NCI-H2227 (cell line): ENCODE measurements at regions not wholly inside any gene's neighbourhood (a gene's known extent, or its start where the extent isn't known, plus 50 kb on each side); places are given as distances from the start of the nearest gene placed in this dataset.
"Not testable (repeated sequence)": the region's sequence is repeated elsewhere in the genome, so short reads cannot be mapped to it uniquely, and the experiment has no call there.

ENCODE experiments used
- DNase-seq: peaks from one replicate; lab custom pipeline; 2025; ENCODE audit not compliant: unreplicated experiment; lab: John Stamatoyannopoulos, UW

- DNase-seq = no peak
Measured at GRCh38 chr5:130616161-130616560, 548.9 kb downstream of the HINT1 start.

DNA sequence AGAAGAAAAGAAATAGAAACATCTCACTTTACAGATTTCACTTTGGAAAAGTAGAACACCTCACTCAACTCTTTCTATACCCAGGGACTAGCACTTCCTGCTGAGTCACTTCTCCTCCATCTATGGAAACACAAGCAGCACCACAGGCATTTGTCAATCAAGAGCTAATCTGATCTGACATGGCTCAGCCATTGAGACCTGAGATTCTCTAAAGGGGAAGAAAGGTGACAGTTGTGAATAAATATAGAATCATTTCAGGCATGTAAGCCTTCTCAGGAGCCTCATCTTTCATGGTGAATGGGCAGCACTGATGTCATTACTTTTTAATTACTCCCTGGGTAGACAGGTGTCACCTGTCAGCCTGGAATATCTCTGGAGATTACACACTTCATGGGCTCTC lies 559.8 kb downstream of the HINT1 start:
- DNase-seq = no peak

DNA sequence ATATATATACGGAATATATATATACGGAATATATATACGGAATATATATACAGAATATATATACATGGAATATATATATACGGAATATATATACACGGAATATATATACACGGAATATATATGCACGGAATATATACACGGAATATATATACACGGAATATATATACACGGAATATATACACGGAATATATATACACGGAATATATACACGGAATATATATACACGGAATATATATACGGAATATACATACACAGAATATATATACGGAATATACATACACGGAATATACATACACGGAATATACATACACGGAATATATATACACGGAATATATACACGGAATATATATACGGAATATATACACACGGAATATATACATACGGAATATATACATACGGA lies 568.4 kb downstream of the HINT1 start:
- not testable (repeated sequence) for DNase-seq

DNA sequence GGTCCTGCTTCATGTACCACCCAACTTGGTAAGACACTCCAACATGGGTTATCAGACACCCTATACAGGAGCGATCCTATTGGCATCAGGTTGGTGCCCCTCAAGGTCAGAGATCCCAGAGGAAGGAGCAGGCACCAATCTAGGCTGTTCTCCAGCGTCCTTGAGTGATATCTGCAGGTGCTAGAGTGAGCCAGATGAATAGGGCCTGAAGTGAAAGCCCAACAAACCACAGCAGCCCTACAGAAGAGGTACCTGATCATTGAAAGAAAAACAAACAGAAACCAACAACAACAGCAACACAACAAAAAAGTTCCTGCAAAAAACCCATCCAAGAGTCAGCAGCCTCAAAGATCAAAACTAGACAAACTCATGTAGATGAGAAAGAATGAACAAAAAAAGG lies 584.8 kb downstream of the HINT1 start:
- no peak for DNase-seq

DNA sequence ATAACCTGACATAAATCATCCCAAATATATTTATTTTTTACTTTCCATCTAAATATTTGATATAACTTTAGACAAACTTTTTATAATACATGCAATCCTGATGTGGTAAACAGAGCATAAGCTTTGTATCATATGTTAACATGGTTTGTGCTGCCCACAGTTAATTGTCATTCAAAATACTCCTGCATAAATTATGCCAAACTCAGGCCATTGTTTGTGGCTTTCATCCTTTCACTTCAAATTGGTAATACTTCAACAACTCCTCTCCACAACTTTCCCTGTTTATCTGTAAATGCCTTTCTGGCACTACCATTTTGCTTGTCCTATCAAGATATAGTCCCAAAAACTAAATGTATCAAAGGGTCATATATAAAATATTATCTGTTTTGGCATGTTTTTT lies 586.7 kb downstream of the HINT1 start:
- no peak for DNase-seq

DNA sequence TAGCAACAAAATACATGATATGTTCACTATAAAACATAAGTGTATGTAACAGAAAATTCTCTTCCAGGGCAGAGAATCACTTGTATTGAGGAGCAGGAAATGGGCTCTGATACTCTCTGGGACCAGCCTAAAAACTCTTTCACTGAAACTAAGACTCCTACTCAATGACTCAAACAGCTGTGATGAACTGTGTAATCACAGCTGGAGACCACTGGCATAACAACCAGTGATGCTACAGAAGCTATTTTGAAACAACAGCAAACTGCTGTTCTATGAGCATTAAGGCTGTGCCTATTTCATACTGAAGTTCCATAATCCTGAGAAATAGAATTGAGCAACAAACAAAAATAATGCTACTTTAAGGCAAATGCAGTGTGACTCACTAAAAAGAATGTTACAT lies 594.0 kb downstream of the HINT1 start:
- no peak for DNase-seq

GRCh38 chr5:130568791-130569190 lies 596.3 kb downstream of the HINT1 start:
- no peak for DNase-seq

GRCh38 chr5:130555429-130555828 lies 609.6 kb downstream of the HINT1 start:
- no peak for DNase-seq

DNA sequence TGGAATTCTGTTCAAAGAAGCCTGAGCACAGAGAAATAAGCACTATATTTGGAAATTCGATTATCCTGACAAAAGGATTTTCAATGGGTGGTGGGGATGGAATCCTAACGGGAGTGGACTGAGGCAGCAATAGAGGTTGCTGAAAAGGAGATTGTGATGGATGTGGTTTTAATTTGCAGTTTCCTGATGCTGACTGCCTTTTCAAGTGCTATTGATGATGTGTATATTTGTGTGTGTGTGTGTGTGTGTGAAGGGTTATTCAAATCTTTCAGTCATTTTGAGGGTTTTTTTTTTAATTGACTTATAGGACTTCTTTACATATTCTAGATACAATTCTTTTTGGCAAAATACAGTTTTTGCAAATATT lies 614.5 kb downstream of the HINT1 start:
- DNase-seq = no peak

DNA sequence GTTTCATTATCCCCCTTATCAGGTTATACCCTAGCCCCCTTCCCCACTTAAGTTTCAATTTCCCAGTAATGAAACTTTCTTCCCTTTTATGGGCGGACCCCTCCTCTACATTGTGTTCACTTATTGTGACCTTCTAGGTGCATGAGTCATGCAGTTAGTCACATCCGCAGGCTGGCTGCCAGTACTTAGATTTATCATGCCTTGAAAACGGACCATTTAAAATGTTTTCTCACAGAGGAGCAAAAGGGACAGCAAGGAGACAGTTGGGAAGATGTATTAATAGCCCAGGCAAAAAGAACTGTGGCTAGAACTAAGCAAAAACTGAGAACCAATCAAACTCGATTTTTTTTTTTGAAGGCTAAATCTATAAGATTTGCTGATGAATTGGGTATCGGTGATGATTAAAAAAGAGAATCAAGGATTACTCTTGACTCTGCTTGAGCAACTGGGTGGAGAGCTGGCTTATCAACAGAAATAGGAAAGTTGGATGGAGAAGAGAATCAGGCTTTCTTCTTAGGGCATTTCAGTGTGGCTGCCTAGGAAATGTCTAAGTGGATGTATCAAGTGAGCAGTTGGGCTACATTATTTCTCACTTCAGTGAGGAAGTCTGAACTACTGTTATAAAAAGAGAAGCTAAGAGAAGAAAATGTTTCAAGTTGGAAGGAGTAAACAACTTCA lies 615.0 kb downstream of the HINT1 start:
- no peak for DNase-seq

DNA sequence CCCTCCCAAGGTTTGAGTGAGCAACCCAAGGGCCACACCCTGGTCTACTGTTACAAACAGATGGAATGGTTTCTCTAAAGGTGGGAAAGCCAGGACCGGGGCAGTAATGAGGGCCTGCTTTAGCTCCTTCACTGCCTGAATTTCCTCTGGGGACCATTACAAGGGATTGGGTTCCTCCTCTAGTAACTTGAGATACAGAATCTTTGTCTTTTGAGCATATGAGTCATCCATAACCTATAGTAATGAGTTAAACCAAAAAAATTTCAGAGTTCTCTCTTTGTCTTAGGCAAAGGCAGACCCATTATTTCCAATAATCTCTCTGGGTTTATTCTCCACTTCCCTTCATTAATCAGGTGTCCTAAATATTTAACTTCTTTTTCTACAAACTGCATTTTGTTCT lies 618.8 kb downstream of the HINT1 start:
- DNase-seq = no peak

- no peak for DNase-seq
Measured at GRCh38 chr5:130545291-130545690, 619.8 kb downstream of the HINT1 start.

- no peak for DNase-seq
Measured at GRCh38 chr5:130541617-130542221, 623.3 kb downstream of the HINT1 start.

- DNase-seq = no peak
Measured at GRCh38 chr5:130536691-130537090, 628.4 kb downstream of the HINT1 start.

DNA sequence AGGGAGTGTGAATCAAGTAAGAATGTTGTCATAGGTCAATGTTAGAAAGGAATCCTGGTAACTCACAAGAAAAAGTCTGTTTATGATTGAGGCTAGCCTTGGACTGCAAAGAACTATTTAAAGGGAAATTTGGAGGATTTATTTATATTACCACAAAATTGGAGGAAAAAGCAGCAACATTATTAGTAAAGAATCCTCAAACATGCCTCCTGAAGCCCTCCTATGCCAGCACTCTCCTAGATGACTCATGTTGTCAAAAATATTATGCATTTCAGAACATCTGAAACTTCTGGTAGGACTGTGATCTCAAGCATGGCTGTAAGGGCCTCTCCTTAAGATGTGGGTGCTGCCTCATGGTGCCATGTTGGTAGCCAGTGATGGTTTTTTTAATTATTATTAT lies 628.5 kb downstream of the CHSY3 start:
- no peak for DNase-seq

- no peak for DNase-seq
Measured at GRCh38 chr5:130529511-130530485, 625.5 kb downstream of the CHSY3 start.

GRCh38 chr5:130529111-130529510 lies 624.8 kb downstream of the CHSY3 start:
- no peak for DNase-seq

GRCh38 chr5:130528474-130528873 lies 624.2 kb downstream of the CHSY3 start:
- DNase-seq = no peak

DNA sequence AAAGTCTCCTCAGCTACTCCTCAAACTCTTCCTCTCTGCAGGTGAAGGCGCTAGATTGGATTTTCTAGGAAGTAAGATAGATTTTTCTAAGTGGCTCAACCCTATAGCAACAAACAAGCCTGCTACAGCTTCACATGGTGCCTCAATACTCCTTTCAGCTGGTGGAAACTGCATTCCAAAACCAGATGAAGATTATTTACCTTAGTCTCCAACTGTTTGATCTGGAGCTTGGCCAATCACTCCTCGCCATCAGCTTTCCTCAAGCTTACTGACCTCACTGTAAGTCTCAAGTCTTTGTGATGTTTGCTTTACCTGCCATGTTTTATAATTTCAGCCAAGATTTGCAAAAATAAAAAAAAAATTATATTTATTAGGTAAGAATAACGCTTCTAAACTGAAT lies 622.4 kb downstream of the CHSY3 start:
- no peak for DNase-seq

DNA sequence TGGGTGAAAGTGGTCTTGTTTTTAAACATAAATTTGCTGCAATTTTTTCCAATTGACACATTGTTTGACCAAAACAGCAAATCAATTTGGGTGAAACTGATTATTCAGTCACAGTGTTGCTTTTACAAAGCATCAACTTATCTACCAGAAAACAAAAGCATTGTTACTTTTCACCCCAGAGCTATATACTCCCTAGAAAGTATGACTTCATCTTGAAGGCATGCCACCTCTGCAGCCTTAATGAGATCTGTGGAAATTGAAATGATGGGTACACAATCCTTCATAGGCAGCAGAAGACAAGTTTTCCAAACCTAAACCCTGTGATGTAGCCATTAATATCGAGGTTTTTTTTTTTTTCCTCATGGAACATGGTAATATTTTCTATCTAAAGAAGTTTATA lies 615.9 kb downstream of the CHSY3 start:
- no peak for DNase-seq

GRCh38 chr5:130514984-130515690 lies 610.9 kb downstream of the CHSY3 start:
- no peak for DNase-seq
